HG02571 (cell line): ENCODE measurements at regions not wholly inside any gene's neighbourhood (a gene's known extent, or its start where the extent isn't known, plus 50 kb on each side); places are given as distances from the start of the nearest gene placed in this dataset.

Experiments used
- ATAC-seq: cut with Tn5 transposase; IDR thresholded peaks from one replicate; pipeline ENCODE4 v1.9.1; 2021; ENCODE audit warnings: mild to moderate bottlenecking, moderate library complexity; ENCODE audit not compliant: unreplicated experiment

DNA sequence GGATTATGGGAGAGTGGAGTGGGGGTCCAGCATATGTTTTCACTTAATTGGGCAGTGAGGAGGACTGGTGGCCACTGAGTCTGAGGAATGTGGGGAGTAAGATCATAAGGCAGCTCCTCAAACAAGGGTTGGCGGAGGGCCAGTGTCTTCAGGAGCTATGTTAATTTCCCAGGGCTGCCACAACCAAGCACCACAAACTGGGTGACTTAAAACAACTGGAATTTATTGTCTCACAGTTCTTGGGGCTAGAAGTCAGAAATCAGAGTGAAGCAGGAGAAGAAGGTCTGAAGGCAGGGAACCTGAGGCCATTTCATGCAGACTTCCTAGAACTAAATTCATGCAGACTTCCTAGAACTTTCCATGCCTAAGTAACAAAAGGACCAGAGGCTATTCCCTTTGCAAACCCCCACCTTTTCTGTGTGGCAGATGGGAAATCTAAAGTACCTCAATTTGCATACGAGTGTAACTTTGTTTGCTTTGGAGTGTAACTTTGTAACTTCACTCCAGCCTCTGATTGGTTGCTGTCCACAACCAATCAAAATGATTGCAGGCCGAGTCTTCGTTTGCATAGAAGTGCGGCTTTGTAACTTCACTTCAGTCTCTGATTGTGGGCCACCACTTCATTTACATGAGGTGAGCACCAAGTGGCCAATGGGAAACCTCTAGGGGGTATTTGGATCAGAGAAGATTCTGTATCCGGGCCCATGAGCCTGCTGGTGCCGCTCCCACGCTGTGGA is 50.5 kb upstream of the ZBED5 start:
- no peak for ATAC-seq
